NB4 (cell line): ENCODE measurements at regions not wholly inside any gene's neighbourhood (a gene's known extent, or its start where the extent isn't known, plus 50 kb on each side); places are given as distances from the start of the nearest gene placed in this dataset.

Experiments
- POLR2A ChIP-seq: IDR thresholded peaks from 2 replicates; pipeline ENCODE4 v1.6.1; 2011; ENCODE audit warnings: mild to moderate bottlenecking; ENCODE audit not compliant: insufficient read length; ENCODE audit errors: extremely low read depth
- TF ChIP-seq, protein P1 (sequence below): IDR thresholded peaks from one replicate; pipeline ENCODE4 v1.5.1; 2012; ENCODE audit warnings: low read depth, low read length
- TF ChIP-seq, protein P2 (sequence below): IDR thresholded peaks from 2 replicates; pipeline ENCODE4 v1.6.1; 2011; ENCODE audit warnings: low read depth, low read length

DNA sequence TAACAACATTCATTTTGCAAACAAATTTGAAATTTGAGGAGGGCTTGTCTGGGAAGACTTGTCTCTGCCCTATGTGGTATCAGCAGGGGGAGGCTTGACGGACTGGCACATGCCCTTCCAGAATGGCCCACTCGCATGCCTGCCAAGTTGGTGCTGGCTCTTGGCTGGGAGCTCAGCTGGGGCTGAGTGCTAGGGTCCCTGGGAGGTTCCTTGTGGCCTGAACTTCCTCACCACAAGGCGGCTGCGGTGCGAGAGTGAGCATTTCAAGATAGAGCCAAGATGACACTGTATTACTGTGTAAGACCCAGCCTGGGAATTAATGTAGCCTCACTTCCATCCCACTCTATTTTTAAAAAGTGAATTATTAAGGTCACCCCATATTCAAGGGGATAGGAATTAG lies 271.6 kb upstream of the PLEKHG7 start:
- TF ChIP-seq, protein P1, sequence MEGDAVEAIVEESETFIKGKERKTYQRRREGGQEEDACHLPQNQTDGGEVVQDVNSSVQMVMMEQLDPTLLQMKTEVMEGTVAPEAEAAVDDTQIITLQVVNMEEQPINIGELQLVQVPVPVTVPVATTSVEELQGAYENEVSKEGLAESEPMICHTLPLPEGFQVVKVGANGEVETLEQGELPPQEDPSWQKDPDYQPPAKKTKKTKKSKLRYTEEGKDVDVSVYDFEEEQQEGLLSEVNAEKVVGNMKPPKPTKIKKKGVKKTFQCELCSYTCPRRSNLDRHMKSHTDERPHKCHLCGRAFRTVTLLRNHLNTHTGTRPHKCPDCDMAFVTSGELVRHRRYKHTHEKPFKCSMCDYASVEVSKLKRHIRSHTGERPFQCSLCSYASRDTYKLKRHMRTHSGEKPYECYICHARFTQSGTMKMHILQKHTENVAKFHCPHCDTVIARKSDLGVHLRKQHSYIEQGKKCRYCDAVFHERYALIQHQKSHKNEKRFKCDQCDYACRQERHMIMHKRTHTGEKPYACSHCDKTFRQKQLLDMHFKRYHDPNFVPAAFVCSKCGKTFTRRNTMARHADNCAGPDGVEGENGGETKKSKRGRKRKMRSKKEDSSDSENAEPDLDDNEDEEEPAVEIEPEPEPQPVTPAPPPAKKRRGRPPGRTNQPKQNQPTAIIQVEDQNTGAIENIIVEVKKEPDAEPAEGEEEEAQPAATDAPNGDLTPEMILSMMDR, result peak; percentile 56
- no peak for TF ChIP-seq POLR2A
- TF ChIP-seq, protein P2, sequence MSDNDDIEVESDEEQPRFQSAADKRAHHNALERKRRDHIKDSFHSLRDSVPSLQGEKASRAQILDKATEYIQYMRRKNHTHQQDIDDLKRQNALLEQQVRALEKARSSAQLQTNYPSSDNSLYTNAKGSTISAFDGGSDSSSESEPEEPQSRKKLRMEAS, result peak; percentile 62; the same call in 1 of the 2 replicates
